GM23338 (cell line): ENCODE measurements at regions not wholly inside any gene's neighbourhood (a gene's known extent, or its start where the extent isn't known, plus 50 kb on each side); places are given as distances from the start of the nearest gene placed in this dataset.

Experiments
- ATAC-seq: fragments of 200-7000 bp; cut with Tn5 transposase; 3 replicates; pipeline ENCODE4 v1.9.1; 2020
- DNase-seq: peaks from one replicate; pipeline ENCODE4 v3.0.0-alpha.2; 2015; ENCODE audit warnings: low spot score
- H2AFZ ChIP-seq: fragments of 200-600 bp; sonication (generic); 2 replicates; pipeline ENCODE4 v1.8.0; 2016; ENCODE audit warnings: antibody characterized with exemption, mild to moderate bottlenecking, moderate library complexity
- H3F3A ChIP-seq: fragments of 200-600 bp; sonication (generic); replicated peaks from 2 replicates; pipeline ENCODE4 v1.8.0; 2017; ENCODE audit warnings: antibody characterized with exemption, mixed run types, low read depth
- H3K27ac ChIP-seq: fragments of 200-600 bp; sonication (generic); 2 replicates; pipeline ENCODE4 v1.6.1; 2016; ENCODE audit warnings: low read depth
- H3K27me3 ChIP-seq: fragments of 200-600 bp; sonication (generic); 2 replicates; pipeline ENCODE4 v1.8.0; 2016; ENCODE audit warnings: mild to moderate bottlenecking, mixed run types, moderate library complexity; ENCODE audit not compliant: insufficient read depth
- H3K36me3 ChIP-seq: fragments of 200-600 bp; sonication (generic); 2 replicates; pipeline ENCODE4 v1.8.0; 2016; ENCODE audit warnings: mild to moderate bottlenecking; ENCODE audit not compliant: insufficient read depth
- H3K4me1 ChIP-seq: fragments of 200-600 bp; sonication (generic); 2 replicates; pipeline ENCODE4 v1.8.0; 2016; ENCODE audit warnings: mild to moderate bottlenecking, moderate library complexity; ENCODE audit not compliant: insufficient read depth
- H3K4me2 ChIP-seq: fragments of 200-600 bp; sonication (generic); 2 replicates; pipeline ENCODE4 v1.7.1; 2017; ENCODE audit warnings: mixed run types
- H3K4me3 ChIP-seq: fragments of 200-600 bp; sonication (generic); 2 replicates; pipeline ENCODE4 v1.6.1; 2016; ENCODE audit warnings: mixed run types
- H3K79me2 ChIP-seq: fragments of 200-600 bp; sonication (generic); replicated peaks from 2 replicates; pipeline ENCODE4 v1.8.0; 2017; ENCODE audit warnings: mild to moderate bottlenecking; ENCODE audit not compliant: insufficient read depth
- H3K9me2 ChIP-seq: fragments of 200-600 bp; sonication (generic); 2 replicates; pipeline ENCODE4 v1.8.0; 2017; ENCODE audit not compliant: insufficient read depth
- H4K20me1 ChIP-seq: fragments of 200-600 bp; sonication (generic); replicated peaks from 2 replicates; pipeline ENCODE4 v1.8.0; 2017; ENCODE audit warnings: mild to moderate bottlenecking; ENCODE audit not compliant: insufficient read depth
- H3K27ac Mint-ChIP-seq: 2 replicates; pipeline ENCODE4 v1.8.0; 2020; ENCODE audit warnings: inconsistent platforms, mild to moderate bottlenecking, moderate library complexity, mixed read lengths
- H3K27me3 Mint-ChIP-seq: 3 replicates; pipeline ENCODE4 v1.8.0; 2022; ENCODE audit warnings: low read depth, mild to moderate bottlenecking, moderate library complexity, mixed read lengths, inconsistent platforms; ENCODE audit not compliant: insufficient read depth, poor library complexity
- H3K36me3 Mint-ChIP-seq: 3 replicates; pipeline ENCODE4 v1.8.0; 2021; ENCODE audit warnings: low read depth, mild to moderate bottlenecking, inconsistent platforms, moderate library complexity, mixed read lengths
- H3K4me1 Mint-ChIP-seq: 3 replicates; pipeline ENCODE4 v1.8.0; 2020; ENCODE audit warnings: mild to moderate bottlenecking, inconsistent platforms, mixed read lengths
- H3K4me3 Mint-ChIP-seq: 3 replicates; pipeline ENCODE4 v1.8.0; 2021; ENCODE audit warnings: moderate library complexity, mild to moderate bottlenecking, inconsistent platforms, mixed read lengths
- H3K9me3 Mint-ChIP-seq: 3 replicates; pipeline ENCODE4 v1.8.0; 2020; ENCODE audit warnings: moderate library complexity, mild to moderate bottlenecking, inconsistent platforms, mixed read lengths
- CREB1 ChIP-seq: fragments of 250-450 bp; sonication (Bioruptor Pico); IDR thresholded peaks from 2 replicates; pipeline ENCODE4 v1.5.0; 2020; ENCODE audit warnings: low read depth, mild to moderate bottlenecking, moderate library complexity
- EZH2 ChIP-seq: fragments of 200-600 bp; sonication (generic); IDR thresholded peaks from one replicate; pipeline ENCODE4 v1.8.0; 2017; ENCODE audit warnings: antibody characterized with exemption, mild to moderate bottlenecking, low read depth; ENCODE audit not compliant: unreplicated experiment
- EZH2phosphoT487 ChIP-seq: fragments of 200-600 bp; sonication (generic); IDR thresholded peaks from one replicate; pipeline ENCODE4 v1.8.1; 2018; ENCODE audit warnings: antibody characterized with exemption; ENCODE audit not compliant: unreplicated experiment
- JUNB ChIP-seq: IDR thresholded peaks from one replicate; pipeline ENCODE4 v1.6.1; 2016; ENCODE audit warnings: antibody characterized with exemption; ENCODE audit not compliant: unreplicated experiment
- NANOG ChIP-seq: IDR thresholded peaks from 2 replicates; pipeline ENCODE4 v1.6.1; 2016; ENCODE audit warnings: antibody characterized with exemption, borderline replicate concordance
- POLR2AphosphoS5 ChIP-seq: IDR thresholded peaks from 2 replicates; pipeline ENCODE4 v1.6.1; 2016; ENCODE audit warnings: antibody characterized with exemption, low read depth
- STAT1 ChIP-seq: IDR thresholded peaks from one replicate; pipeline ENCODE4 v1.6.1; 2016; ENCODE audit warnings: antibody characterized with exemption; ENCODE audit not compliant: unreplicated experiment
- ZNF114 ChIP-seq: fragments of 250-450 bp; sonication (Bioruptor Pico); IDR thresholded peaks from 2 replicates; pipeline ENCODE4 v1.5.0; 2020; ENCODE audit warnings: mild to moderate bottlenecking, moderate library complexity
- ZNF331 ChIP-seq: fragments of 250-450 bp; sonication (Bioruptor Pico); IDR thresholded peaks from 2 replicates; pipeline ENCODE4 v1.5.0; 2020; ENCODE audit warnings: low read depth, mild to moderate bottlenecking, moderate library complexity
- TF ChIP-seq, protein P1 (sequence below), 2 experiments: fragments of 200-600 bp in 1 of 2; sonication (generic) in 1 of 2; conservative IDR thresholded peaks; 2 replicates each; pipeline versions ENCODE4 v1.5.1 to v1.6.1; 2016 to 2017; ENCODE audit warnings: antibody characterized with exemption in 2 of 2, low read depth in 2 of 2, mild to moderate bottlenecking in 2 of 2, moderate library complexity in 1 of 2
- TF ChIP-seq, protein P2 (sequence below): IDR thresholded peaks from 2 replicates; pipeline ENCODE4 v1.6.1; 2016; ENCODE audit warnings: antibody characterized with exemption
- TF ChIP-seq, protein P3 (sequence below): IDR thresholded peaks from one replicate; pipeline ENCODE4 v1.6.1; 2018; ENCODE audit warnings: antibody characterized with exemption; ENCODE audit not compliant: unreplicated experiment
- TF ChIP-seq, protein P4 (sequence below): fragments of 250-450 bp; sonication (Bioruptor Pico); IDR thresholded peaks from 2 replicates; pipeline ENCODE4 v1.5.0; 2020; ENCODE audit warnings: mild to moderate bottlenecking, moderate library complexity

DNA sequence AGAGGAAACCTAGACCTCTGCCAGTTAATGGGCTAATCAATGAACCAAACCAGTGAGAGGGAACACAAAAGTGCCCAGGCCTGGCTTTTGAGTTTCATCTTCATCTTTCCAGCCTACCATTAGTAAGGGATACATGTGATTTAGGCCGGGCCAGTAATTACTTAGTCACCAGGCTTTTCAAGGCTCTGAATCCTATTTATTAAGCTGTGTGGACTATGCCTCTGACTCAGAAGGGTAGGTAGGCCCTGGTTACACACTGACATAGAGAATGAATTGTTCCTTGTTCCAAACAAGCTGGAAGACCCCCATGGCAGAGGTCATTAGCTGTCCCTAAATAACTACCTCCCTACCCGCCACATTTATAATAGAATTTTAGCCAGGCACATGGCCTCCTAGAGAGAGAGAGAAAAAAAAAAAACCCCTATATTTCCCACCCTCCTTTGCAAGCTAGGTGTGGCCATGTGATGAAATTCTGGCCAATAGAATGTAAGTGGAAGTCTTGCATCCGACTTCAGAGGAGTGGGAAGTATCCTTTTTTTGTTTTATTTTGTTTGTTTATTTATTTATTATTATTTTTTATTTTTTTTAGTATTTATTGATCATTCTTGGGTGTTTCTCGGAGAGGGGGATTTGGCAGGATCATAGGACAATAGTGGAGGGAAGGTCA, 112.3 kb upstream of the BCOR start:
- no peaks in the 10 kb centered on the region for H3F3A ChIP-seq
- Mint-ChIP-seq H3K4me3 (no peak overlapping the region), H3K9me3 (peaks cover 12% of the 10 kb centered on the region), H3K27ac (no peak overlapping the region), H3K36me3 (no peaks in the 10 kb centered on the region), H3K27me3 (peaks cover 1% of the 10 kb centered on the region), H3K4me1 (no peaks in the 10 kb centered on the region; the same call in 2 of the 3 replicates)
- TF ChIP-seq, protein P1, sequence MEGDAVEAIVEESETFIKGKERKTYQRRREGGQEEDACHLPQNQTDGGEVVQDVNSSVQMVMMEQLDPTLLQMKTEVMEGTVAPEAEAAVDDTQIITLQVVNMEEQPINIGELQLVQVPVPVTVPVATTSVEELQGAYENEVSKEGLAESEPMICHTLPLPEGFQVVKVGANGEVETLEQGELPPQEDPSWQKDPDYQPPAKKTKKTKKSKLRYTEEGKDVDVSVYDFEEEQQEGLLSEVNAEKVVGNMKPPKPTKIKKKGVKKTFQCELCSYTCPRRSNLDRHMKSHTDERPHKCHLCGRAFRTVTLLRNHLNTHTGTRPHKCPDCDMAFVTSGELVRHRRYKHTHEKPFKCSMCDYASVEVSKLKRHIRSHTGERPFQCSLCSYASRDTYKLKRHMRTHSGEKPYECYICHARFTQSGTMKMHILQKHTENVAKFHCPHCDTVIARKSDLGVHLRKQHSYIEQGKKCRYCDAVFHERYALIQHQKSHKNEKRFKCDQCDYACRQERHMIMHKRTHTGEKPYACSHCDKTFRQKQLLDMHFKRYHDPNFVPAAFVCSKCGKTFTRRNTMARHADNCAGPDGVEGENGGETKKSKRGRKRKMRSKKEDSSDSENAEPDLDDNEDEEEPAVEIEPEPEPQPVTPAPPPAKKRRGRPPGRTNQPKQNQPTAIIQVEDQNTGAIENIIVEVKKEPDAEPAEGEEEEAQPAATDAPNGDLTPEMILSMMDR (conservative IDR thresholded peaks at IDR 0.05; ENCODE audit: low read depth in 2 of 2): no peak
- TF ChIP-seq POLR2AphosphoS5 (no peak), CREB1 (CRISPR knock-in tag) (no peak), ZNF114 (CRISPR knock-in tag) (no peak), EZH2 (no peak), JUNB (no peak), NANOG (no peak), STAT1 (no peak), ZNF331 (CRISPR knock-in tag) (no peak), EZH2phosphoT487 (no peak)
- TF ChIP-seq, protein P2, sequence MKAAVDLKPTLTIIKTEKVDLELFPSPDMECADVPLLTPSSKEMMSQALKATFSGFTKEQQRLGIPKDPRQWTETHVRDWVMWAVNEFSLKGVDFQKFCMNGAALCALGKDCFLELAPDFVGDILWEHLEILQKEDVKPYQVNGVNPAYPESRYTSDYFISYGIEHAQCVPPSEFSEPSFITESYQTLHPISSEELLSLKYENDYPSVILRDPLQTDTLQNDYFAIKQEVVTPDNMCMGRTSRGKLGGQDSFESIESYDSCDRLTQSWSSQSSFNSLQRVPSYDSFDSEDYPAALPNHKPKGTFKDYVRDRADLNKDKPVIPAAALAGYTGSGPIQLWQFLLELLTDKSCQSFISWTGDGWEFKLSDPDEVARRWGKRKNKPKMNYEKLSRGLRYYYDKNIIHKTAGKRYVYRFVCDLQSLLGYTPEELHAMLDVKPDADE: no peak
- TF ChIP-seq, protein P3, sequence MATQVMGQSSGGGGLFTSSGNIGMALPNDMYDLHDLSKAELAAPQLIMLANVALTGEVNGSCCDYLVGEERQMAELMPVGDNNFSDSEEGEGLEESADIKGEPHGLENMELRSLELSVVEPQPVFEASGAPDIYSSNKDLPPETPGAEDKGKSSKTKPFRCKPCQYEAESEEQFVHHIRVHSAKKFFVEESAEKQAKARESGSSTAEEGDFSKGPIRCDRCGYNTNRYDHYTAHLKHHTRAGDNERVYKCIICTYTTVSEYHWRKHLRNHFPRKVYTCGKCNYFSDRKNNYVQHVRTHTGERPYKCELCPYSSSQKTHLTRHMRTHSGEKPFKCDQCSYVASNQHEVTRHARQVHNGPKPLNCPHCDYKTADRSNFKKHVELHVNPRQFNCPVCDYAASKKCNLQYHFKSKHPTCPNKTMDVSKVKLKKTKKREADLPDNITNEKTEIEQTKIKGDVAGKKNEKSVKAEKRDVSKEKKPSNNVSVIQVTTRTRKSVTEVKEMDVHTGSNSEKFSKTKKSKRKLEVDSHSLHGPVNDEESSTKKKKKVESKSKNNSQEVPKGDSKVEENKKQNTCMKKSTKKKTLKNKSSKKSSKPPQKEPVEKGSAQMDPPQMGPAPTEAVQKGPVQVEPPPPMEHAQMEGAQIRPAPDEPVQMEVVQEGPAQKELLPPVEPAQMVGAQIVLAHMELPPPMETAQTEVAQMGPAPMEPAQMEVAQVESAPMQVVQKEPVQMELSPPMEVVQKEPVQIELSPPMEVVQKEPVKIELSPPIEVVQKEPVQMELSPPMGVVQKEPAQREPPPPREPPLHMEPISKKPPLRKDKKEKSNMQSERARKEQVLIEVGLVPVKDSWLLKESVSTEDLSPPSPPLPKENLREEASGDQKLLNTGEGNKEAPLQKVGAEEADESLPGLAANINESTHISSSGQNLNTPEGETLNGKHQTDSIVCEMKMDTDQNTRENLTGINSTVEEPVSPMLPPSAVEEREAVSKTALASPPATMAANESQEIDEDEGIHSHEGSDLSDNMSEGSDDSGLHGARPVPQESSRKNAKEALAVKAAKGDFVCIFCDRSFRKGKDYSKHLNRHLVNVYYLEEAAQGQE: no peak
- TF ChIP-seq, protein P4, sequence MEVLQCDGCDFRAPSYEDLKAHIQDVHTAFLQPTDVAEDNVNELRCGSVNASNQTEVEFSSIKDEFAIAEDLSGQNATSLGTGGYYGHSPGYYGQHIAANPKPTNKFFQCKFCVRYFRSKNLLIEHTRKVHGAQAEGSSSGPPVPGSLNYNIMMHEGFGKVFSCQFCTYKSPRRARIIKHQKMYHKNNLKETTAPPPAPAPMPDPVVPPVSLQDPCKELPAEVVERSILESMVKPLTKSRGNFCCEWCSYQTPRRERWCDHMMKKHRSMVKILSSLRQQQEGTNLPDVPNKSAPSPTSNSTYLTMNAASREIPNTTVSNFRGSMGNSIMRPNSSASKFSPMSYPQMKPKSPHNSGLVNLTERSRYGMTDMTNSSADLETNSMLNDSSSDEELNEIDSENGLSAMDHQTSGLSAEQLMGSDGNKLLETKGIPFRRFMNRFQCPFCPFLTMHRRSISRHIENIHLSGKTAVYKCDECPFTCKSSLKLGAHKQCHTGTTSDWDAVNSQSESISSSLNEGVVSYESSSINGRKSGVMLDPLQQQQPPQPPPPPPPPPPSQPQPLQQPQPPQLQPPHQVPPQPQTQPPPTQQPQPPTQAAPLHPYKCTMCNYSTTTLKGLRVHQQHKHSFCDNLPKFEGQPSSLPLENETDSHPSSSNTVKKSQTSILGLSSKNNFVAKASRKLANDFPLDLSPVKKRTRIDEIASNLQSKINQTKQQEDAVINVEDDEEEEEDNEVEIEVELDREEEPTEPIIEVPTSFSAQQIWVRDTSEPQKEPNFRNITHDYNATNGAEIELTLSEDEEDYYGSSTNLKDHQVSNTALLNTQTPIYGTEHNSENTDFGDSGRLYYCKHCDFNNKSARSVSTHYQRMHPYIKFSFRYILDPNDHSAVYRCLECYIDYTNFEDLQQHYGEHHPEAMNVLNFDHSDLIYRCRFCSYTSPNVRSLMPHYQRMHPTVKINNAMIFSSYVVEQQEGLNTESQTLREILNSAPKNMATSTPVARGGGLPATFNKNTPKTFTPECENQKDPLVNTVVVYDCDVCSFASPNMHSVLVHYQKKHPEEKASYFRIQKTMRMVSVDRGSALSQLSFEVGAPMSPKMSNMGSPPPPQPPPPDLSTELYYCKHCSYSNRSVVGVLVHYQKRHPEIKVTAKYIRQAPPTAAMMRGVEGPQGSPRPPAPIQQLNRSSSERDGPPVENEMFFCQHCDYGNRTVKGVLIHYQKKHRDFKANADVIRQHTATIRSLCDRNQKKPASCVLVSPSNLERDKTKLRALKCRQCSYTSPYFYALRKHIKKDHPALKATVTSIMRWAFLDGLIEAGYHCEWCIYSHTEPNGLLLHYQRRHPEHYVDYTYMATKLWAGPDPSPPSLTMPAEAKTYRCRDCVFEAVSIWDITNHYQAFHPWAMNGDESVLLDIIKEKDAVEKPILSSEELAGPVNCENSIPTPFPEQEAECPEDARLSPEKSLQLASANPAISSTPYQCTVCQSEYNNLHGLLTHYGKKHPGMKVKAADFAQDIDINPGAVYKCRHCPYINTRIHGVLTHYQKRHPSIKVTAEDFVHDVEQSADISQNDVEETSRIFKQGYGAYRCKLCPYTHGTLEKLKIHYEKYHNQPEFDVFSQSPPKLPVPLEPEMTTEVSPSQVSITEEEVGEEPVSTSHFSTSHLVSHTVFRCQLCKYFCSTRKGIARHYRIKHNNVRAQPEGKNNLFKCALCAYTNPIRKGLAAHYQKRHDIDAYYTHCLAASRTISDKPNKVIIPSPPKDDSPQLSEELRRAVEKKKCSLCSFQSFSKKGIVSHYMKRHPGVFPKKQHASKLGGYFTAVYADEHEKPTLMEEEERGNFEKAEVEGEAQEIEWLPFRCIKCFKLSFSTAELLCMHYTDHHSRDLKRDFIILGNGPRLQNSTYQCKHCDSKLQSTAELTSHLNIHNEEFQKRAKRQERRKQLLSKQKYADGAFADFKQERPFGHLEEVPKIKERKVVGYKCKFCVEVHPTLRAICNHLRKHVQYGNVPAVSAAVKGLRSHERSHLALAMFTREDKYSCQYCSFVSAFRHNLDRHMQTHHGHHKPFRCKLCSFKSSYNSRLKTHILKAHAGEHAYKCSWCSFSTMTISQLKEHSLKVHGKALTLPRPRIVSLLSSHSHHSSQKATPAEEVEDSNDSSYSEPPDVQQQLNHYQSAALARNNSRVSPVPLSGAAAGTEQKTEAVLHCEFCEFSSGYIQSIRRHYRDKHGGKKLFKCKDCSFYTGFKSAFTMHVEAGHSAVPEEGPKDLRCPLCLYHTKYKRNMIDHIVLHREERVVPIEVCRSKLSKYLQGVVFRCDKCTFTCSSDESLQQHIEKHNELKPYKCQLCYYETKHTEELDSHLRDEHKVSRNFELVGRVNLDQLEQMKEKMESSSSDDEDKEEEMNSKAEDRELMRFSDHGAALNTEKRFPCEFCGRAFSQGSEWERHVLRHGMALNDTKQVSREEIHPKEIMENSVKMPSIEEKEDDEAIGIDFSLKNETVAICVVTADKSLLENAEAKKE (CRISPR knock-in tag): no peak
- no peaks in the 10 kb centered on the region for H4K20me1 ChIP-seq
- no peaks in the 10 kb centered on the region for H3K9me2 ChIP-seq
- no peaks in the 10 kb centered on the region for H3K4me1 ChIP-seq
- H2AFZ ChIP-seq: no peak overlapping the region
- H3K27me3 ChIP-seq: no peaks in the 10 kb centered on the region
- no peak overlapping the region for H3K27ac ChIP-seq
- ATAC-seq: no peak
- no peak overlapping the region for H3K4me2 ChIP-seq
- no peaks in the 10 kb centered on the region for H3K79me2 ChIP-seq
- no peak for DNase-seq
- no peak overlapping the region for H3K4me3 ChIP-seq
- H3K36me3 ChIP-seq: no peaks in the 10 kb centered on the region
